ENCODE measurements at regions not wholly inside any gene's neighbourhood (a gene's known extent, or its start where the extent isn't known, plus 50 kb on each side); places are given as distances from the start of the nearest gene placed in this dataset.
"Not testable (repeated sequence)": the region's sequence is repeated elsewhere in the genome, so short reads cannot be mapped to it uniquely, and the experiment has no call there.

DNA sequence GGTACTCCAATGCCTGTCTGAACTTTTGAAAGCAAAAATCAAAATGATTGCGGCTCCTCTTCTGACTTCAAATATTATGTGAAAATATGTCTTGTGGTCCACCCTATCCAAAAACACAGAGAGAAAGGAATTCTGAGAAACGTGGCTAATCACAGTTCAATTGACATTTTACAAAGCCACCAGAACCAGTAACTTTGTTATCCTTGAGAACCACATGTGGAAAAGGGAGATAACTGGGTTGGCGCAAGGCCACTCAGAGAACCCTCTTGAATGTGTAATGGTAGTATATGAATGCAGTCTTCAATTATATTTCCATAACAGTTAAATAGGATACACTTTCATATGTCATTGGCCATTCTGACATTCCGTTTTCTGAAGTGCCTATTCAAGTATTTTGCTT, 1030.0 kb upstream of the TMPRSS15 start:
- DNase-seq = no peak

DNA sequence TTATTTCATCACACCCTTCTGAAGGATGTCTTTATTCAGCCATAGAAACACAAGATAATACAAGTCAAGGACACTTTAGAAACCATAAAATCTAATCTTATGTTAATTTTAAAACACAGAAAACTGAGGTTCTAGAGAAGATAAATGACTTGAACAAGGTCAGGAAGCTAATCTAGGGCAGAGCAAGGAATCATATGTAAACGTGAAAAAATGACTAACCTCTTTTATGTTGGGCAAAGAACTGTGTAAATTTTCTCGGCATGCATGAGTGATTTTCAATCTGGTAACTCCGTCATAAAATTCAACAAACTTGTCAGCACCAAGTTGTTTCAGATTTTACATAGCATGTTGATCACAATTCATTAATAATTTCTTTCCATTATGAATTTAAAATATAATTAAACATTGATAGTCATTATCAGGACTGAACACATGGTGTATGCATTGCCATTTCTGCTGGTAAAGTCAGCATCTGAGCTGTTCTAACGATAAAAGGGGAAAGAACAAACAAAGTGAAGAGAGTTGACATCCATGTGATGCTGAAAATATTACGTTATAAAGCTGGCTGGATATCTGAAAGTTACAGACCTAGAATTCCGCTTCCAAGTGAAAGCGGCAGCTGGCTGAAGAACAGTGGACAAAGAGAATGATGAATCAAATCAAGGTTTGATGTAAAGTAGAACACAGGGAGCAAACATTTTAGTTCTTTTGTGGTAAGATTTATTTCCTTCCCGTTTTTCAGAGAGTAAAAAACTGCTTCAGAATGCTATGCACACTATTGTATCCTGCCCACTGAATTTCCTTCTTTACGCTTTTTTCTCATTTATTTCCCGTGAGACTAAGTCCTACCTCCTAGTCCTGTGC, 1037.4 kb upstream of the TMPRSS15 start:
- peak; percentile 7 for DNase-seq

DNA sequence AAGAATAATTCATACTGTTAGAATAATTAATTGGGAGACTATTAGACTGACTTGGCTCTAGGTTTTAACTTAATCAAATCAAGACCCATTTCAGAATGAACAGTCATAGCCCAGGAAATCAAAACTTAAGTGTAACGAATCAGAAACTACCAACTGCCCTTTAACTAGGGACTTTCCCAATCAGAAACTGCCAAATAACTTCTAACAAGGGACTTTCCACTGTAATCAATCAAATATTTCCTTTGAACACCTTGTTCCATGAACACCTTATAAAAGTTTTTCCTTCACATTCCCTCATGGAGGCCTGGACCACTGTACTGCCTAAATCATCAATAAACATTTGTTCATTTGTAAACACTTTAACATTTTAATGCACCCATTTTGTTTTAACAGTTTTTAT, 1054.7 kb upstream of the TMPRSS15 start:
- DNase-seq = no peak

DNA sequence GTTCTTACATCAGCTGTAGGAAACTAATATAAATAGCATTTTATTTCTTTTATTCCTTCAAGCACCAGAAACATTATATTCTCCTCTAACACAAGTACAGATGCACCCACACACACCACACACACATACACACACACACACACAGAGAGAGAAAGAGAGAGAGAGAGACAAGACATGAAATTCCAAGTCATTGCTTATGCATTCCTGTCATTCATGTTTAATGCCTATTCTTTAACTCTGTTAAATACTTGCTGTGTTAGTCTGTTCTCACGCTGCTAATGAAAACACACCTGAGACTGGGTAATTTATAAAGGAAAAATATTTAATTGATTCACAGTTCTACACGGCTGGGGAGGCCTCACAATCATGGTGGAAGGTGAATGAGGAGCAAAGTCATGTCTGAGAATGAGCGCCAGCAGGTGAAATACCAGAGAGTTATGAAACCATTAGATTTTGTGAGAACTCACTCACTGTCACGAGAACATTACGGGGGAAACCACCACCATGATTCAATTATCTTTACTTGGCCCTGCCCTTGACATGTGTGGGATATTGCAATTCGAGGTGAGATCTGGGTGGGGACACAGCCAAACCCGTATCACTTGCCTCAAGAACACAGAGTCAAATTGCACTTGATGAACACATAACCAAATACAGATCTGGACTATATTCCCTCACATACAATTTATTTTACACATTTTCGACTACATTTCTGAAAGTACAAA, 1058.1 kb upstream of the TMPRSS15 start:
- DNase-seq = no peak

DNA sequence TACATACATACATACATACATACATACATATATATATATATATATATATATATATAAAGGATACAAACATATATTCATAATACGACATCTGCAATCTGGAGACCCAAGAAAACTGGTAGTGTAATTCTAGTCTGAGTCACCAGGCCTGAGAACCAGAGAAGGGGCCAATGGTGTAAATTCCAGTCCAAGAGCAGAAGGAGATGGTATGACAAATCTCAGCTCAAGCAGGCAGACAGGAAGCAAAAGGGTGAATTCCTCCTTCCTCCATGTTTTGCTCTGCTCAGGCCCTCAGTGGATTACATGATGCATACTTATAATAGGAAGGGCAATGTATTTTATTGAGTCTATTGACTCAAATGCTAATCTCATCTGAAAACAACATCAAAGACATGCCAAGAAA, 1060.4 kb upstream of the TMPRSS15 start:
- no peak for DNase-seq

DNA sequence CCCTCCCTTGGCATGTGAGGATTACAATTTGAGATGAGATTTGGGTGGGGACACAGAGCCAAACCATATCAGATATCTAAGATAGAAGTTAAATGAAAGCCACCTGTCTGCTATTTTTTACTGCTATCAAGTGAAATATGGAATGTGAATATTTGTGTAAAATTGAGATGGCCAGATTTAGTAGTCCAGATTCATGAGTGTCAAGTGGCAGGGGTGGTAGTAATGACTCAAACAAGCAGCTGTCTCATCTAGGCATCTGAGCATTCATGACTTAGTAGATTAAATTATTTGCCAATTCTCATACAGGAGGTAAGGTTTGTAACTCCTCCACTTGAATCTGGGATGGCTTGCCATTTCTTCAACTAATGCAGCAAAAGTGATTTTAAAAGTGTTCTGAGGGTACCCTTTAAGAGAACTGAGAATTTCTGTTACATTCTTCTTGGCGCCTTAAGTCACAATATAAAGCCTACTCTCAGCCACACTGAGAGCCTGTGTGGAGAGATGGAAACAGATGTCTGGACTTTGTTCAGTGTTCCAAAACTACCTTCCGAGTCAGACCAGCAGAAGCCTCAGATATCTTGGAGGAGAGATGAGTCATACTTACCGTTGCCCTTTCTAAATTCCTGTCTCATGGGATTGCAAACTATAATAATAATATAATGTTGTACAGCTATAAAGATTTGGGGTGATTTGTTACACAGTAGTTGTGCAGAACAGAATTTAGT, 1065.6 kb upstream of the TMPRSS15 start:
- DNase-seq = no peak

DNA sequence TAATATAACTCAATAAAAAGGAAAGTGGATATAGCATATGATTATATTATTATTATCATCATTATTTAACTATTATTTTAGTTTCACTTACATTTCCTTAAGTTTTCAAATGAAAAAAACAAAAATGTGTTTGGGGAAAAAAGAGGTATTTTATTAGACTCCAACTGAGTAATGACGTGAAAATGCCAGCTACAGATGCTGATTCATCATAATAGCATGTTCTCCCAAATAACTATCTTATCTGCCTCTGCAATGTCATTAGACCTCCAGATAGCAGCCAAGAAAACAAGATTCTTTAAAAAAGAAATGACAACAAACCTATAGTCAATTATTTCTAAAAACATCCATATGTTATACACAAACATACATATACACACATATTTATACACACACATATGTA, 1071.9 kb upstream of the TMPRSS15 start:
- DNase-seq = no peak

DNA sequence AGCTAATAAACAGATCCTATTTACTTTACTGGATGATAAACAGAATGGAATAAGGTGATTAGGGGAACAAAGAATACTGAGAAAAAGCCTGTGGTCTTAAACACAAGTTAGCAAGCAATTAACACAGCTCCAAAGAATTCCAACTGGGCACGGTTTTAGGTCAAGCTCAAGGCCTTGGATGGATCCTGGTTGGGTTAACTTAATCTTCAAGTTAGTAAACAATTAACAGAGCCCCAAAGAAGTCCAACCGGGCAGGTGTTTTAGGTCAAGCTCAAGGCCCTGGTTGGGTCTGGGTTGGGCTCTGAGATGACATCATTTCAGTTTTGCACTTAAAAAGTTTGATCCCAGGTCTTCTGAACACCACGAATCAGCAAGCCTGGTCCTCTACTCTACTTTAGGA, 1086.3 kb upstream of the TMPRSS15 start:
- DNase-seq = no peak

DNA sequence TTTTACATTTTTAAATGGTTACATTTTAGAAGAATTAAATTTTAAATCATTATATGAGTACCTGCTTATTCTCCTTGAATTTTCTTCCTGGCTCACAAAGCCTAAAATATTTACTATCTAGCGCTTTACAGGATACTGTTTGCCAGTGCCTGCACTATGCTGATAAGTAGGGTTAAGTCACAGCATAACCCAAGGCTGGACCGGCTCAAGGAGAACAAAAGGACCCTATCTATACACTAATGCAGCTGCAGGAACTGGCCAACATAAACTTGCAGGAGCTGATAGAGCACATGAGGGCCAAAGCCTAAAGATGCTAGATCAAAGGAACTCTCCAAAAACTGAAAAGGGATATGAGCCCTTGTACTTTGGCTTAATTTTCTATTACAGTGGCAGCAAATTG, 1086.9 kb upstream of the TMPRSS15 start:
- DNase-seq = no peak

DNA sequence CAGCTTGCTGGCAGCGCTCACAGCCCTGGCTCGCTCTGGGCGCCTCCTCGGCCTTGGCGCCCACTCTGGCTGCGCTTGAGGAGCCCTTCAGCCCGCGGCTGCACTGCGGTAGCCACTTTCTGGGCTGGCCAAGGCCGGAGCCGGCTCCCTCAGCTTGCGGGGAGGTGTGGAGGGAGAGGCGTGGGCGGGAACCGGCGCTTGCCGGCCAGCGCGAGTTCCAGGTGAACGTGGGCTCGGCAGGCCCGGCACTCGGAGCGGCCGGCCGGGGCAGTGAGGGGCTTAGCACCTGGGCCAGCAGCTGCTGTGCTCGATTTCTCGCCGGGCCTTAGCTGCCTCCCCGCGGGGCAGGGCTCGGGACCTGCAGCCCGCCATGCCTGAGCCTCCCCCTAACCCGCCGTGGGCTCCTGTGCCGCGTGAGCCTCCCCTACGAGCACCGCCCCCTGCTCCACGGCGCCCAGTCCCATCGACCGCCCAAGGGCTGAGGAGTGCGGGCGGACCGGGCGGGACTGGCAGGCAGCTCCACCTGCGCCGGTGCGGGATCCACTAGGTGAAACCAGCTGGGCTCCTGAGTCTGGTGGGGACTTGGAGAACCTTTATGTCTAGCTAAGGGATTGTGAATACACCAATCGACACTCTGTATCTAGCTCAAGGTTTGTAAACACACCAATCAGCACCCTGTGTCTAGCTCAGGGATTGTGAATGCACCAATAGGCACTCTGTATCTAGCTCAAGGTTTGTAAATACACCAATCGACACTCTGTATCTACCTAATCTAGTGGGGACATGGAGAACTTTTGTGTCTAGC, 1090.1 kb upstream of the TMPRSS15 start:
- DNase-seq = not testable (repeated sequence)

DNA sequence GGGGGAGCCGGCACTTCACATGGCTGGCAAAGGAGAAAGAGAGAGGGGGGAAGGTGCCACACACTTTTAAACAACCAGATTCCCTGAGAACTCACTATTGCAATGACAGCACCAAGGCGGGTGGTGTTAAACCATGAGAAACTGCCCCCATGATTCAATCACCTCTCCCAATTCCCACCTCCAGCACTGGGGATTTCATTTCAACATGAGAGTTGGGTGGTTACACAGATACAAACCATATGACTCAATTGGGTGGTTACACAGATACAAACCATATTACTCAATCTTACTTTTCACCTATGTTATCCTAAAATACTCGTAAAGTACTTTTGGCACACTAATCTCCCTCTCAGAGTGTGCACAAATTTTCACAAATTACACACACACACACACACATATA, 1097.5 kb upstream of the TMPRSS15 start:
- DNase-seq = no peak

DNA sequence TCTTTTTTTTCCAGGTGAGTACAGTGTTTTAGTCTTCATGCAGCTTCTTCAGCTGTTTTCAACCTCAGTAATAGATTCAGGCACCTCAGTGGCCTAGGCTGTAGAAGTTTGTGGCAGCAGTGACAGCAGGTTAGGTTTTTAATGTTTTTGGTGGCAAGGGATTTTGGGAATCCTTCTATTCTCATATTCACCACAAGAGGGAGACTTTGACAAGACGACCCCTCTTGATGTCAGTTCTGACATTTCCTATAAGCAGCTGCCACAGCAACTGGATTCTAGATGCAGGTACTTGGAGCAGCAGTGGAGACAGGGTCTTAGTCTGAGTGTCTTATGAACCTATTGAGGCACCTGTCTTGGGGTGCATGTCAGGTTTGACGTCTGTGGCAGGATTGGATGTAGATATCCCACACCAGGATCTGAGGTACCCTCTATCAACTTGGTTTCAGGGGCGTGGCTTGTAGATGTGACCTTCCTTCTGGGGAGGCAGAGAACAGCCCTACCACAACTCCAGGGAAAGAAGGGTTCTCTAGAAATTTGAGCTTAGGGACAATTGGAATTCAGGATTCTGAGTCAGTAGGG, 1104.2 kb upstream of the TMPRSS15 start:
- no peak for DNase-seq

DNA sequence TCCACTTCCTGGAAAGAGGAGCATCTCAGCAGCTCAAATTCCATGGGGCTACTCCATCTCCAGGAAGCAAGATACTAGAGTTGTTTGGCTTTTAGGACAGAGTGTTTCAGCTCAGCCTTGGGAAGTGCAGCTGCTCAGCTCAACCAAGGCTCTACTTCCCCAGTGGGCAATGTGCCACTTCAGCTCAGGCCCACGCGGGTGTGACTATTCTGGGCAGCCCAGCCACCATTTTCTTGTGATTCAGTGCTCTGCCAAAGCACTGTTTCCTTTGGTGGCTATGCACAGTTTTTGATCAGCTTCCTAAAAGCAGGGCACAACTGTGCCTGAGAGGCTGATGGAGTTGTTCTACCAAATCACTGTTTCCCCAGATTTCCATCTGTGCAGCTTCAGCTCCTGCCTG, 1104.9 kb upstream of the TMPRSS15 start:
- no peak for DNase-seq

DNA sequence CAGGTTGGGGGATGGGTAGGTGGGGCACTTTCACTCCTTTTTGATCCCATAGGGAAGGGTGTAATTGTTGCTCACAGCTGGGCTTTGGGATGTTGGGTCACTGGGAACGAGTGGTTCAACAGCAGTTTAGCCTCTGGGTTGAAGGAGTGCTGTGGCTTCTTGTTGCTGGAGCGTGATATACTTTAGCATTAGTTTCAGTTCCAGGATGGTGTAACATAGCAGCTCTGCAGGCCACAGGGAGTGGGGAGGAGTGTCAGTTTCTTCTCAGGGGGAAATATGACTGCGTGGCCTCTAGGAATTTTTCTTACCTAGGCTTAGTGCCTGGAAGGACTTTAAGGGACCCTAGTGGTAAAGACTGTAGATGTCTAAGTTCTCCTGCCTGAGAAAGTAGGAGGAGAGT, 1105.3 kb upstream of the TMPRSS15 start:
- no peak for DNase-seq

DNA sequence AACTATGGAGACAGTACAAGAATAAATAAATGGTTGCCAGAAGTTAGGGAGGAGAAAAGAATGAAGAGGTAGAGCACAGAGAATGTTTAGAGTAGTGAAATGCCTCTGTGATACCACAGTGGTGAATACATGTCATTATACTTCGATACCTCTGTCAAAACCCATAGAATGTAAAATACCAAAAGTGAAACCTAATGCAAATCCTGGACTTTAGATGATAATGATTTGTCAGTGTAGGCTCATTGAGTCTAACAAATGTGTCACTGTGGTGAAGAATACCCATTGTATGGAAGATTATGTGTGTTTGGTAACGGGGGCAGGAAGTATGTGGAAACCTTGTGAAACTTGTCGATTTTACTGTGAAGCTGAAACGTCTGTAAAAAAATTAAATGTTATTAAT, 1106.5 kb upstream of the TMPRSS15 start:
- DNase-seq = no peak

DNA sequence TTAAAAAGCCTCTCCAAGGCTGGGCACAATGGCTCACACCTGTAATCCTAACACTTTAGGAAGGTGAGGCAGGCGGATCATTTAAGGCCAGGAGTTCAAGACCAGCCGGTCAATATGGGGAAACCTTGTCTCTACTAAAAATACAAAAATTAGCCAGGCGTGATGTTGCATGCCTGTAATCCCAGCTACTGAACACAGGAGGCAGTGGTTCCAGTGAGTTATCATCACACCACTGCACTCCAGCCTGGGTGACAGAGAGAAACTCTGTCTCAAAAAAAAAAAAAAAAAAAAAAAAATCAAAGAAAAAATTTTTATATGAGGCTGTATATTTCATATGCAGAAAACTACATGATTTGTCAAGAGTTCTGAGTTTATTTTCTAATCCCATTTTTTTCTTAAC, 1107.1 kb upstream of the TMPRSS15 start:
- DNase-seq = no peak

DNA sequence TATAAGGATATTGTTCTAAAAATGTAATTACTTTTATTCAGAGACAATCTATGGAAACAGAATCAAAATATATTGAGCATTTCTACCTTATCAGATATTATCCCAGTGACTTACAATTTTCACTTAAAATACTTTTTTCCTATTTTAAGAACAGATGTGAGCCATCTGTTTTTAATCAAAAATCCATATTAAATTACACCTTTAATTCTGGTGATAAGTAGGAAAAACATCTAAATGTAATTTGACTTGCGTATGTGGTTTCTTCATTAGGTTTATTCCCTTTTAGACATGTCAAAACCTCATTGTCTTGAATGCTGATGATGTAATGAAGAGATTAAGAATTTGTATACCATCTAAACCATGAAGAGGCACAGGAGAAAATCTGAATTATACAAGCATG, 1118.8 kb upstream of the TMPRSS15 start:
- no peak for DNase-seq

DNA sequence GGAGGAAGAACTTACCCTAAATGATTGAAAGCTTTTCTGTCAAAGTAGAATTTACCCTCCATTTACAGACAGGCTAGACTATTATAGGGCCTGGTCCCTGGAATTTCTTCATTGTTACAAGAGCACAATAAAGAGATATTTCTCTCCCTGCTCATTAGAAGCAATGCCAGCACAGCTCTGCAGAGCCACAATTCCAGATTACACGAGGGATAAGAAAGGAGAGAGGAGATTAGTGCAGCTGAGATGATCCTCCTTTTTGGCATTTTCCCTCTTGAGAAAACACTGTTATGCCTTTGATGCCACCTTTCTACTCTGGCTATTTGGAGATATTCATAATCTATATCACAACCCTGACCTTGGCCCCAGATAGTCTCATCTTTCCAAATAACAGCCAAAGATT, 1119.5 kb upstream of the TMPRSS15 start:
- no peak for DNase-seq

DNA sequence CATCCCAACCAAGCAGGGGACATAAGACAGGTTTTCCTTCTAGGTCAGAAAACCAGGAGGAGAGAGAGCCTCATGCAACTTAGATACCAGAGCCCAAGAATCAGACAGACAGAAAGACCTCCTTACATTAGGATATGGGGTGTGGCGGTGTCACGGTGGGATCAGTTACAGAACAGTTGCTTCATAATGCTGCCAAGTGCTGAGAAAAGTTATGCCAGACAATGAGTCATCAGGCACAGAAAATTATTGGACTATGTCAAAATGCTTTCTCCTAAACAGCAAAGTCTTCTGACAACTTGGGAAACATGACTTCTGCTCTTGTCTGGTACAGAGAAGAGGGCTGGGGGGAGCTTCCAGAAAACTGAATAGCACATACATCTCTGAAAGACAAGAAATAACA, 1120.2 kb upstream of the TMPRSS15 start:
- peak; percentile 46 for DNase-seq

DNA sequence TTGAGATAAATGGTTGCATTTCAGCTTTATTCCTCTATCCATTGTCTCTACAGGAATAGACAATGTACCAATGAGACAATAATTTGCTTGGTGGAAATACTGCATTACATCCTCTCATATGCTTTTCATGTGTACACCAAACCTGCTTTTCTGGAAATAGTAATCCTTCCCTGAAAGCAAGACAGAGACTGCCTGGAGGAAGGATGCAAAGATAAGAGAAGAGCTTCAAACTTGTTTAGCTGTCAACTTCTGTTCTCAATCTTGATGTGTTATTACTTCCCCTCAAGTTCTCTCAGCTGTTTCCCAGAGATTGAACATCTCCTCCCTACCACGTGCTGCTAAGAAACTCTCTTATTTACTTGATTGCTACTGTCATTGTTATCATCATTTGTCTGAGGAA, 1125.4 kb upstream of the TMPRSS15 start:
- no peak for DNase-seq

DNA sequence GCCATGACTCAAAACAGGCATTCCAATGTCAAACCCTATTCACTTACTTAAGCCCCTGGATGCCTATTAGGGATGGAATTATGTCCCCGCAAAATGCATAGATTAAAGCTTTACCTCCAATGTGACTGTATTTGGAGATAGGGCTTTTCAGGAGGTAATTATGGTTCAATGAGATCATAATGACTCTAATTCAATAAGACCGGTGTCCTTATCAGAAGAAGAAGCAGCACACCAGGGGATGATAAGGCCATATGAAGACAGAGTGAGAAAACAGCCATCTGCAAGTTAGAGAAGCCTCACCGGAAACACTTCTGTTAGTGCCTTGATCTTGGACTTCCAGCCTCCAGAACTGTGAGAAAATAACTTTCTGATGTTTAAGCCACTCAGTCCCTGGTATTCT, 1131.8 kb upstream of the TMPRSS15 start:
- DNase-seq = no peak

DNA sequence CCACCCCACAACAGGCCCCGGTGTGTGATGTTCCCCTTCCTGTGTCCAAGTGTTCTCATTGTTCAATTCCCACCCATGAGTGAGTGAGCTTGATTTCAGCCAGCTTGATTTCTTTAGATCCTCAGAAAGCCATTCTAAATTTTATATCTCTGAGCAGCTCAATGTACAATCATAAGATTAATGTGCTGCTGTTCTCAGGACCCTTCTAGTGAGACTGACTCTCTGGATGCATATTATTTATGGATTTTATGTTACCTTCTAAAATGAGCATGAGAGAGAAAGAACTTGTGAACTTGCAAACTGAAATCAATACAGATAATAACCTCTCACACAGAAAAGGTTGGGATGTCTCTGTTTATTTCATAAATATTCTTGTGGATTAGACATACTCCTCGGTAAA, 1133.5 kb upstream of the TMPRSS15 start:
- no peak for DNase-seq
